Astrocyte of the cerebellum (primary cell): ENCODE measurements at regions not wholly inside any gene's neighbourhood (a gene's known extent, or its start where the extent isn't known, plus 50 kb on each side); places are given as distances from the start of the nearest gene placed in this dataset.
"Not testable (repeated sequence)": the region's sequence is repeated elsewhere in the genome, so short reads cannot be mapped to it uniquely, and the experiment has no call there.

Experiments
- DNase-seq: peaks from one replicate; pipeline ENCODE4 v3.0.0-alpha.2; 2011; ENCODE audit warnings: low read depth
- H3K4me3 ChIP-seq: 2 replicates; pipeline ENCODE4 v1.5.1; 2011; ENCODE audit warnings: mild to moderate bottlenecking, low read depth, low read length, moderate library complexity
- CTCF ChIP-seq: IDR thresholded peaks from 2 replicates; pipeline ENCODE4 v1.5.1; 2012; ENCODE audit warnings: low read length, low read depth, moderate library complexity, mild to moderate bottlenecking; ENCODE audit errors: missing control alignments
- in situ Hi-C: cut with HindIII; loops from 2 replicates; pipeline ENCODE4 v1.10.0; 2017; ENCODE audit warnings: low sequenced_read_pairs

GRCh38 chr3:3365716-3366115, 186.2 kb upstream of the CRBN start:
- H3K4me3 ChIP-seq: no peak overlapping the region
- TF ChIP-seq CTCF: no peak
- in situ Hi-C loops: no loop called here
- DNase-seq: no peak

GRCh38 chr3:3356846-3357245, 177.4 kb upstream of the CRBN start:
- H3K4me3 ChIP-seq: no peak overlapping the region
- in situ Hi-C loops: no loop called here
- no peak for DNase-seq
- no peak for TF ChIP-seq CTCF

- no peak overlapping the region for H3K4me3 ChIP-seq
- no peak for TF ChIP-seq CTCF
- DNase-seq: no peak
- in situ Hi-C loops: no loop called here
These were observed 176.0 kb upstream of the CRBN start for GRCh38 chr3:3355442-3355841.

- in situ Hi-C loops: no loop called here
- no peak for DNase-seq
- no peak for TF ChIP-seq CTCF
- no peak overlapping the region for H3K4me3 ChIP-seq
These were observed 173.7 kb upstream of the CRBN start for GRCh38 chr3:3353153-3353552.

GRCh38 chr3:3351226-3351625, 171.7 kb upstream of the CRBN start:
- in situ Hi-C loops: no loop called here
- no peak for TF ChIP-seq CTCF
- no peak overlapping the region for H3K4me3 ChIP-seq
- no peak for DNase-seq

- in situ Hi-C loops, H3K4me3 ChIP-seq, DNase-seq: not testable (repeated sequence)
These were observed 167.6 kb upstream of the CRBN start for GRCh38 chr3:3347056-3347455.

- no peak overlapping the region for H3K4me3 ChIP-seq
- TF ChIP-seq CTCF: no peak
- DNase-seq: no peak
- in situ Hi-C loops: no loop called here
These were observed 167.1 kb upstream of the CRBN start for GRCh38 chr3:3346556-3346955.
